GM19463 (cell line): ENCODE measurements at regions not wholly inside any gene's neighbourhood (a gene's known extent, or its start where the extent isn't known, plus 50 kb on each side); places are given as distances from the start of the nearest gene placed in this dataset.

Source experiments
- ATAC-seq: cut with Tn5 transposase; IDR thresholded peaks from one replicate; pipeline ENCODE4 v1.9.1; 2021; ENCODE audit warnings: mild to moderate bottlenecking, moderate library complexity; ENCODE audit not compliant: unreplicated experiment

GRCh38 chr6:81694855-81695254 is 57.6 kb downstream of the TENT5A start:
- no peak for ATAC-seq

GRCh38 chr6:81694207-81694606 is 58.3 kb downstream of the TENT5A start:
- ATAC-seq: no peak

DNA sequence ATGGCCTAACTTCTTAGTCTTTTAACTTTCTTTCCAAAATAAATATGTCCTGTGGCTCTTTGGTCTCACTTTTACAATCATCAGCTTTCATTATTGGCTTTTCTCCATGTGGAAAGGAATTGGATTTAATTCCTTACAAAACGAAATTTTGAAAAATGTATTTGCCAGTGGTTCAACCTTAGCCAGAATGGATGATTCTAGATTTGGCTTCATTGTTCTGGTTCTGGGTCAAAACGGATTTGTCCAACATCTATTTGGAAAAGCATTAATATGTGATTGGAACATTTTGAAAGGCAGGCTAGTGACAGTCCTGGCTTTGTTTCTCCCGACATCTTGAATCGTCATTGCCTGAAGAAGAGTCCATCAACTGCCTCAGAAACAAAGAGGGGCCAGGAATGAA is 59.2 kb downstream of the TENT5A start:
- no peak for ATAC-seq

DNA sequence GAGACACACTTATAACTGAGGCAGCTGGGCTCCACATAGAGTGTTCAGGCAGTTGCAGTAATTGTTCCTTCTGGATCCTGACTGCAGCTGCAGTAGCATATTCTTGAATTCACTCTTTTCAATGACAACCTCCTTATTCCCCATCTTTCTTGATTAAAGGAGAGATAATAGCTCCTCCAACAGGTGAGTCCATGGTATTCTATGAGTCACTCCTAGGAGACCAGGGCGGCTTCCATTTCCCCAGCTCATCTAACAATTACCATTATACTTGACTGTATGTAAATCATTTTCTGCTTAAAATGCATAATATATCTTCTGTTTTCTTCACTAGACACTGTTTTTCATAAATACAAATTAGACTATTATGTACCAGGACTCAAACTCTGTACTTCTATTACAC is 62.4 kb downstream of the TENT5A start:
- ATAC-seq: no peak

DNA sequence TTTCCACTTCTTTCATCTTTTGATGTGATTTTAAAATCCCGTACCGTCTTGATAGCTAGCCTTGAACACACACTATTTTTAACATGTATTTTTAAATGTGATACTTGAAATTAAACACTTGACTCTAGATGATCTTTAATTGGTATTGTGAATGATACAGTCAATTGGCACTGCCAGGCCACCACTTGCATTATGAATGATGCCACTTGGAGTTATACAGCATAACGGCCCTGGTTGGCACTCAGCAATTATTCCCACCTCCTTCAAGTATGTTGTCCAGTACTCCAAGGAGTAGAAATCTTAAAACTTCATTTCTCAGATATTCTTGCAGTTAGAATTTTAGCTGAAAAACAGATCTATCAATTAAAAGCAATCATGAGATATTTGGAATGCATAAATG is 62.9 kb downstream of the TENT5A start:
- ATAC-seq: no peak

GRCh38 chr6:81683912-81684311 is 68.6 kb downstream of the TENT5A start:
- ATAC-seq: no peak

DNA sequence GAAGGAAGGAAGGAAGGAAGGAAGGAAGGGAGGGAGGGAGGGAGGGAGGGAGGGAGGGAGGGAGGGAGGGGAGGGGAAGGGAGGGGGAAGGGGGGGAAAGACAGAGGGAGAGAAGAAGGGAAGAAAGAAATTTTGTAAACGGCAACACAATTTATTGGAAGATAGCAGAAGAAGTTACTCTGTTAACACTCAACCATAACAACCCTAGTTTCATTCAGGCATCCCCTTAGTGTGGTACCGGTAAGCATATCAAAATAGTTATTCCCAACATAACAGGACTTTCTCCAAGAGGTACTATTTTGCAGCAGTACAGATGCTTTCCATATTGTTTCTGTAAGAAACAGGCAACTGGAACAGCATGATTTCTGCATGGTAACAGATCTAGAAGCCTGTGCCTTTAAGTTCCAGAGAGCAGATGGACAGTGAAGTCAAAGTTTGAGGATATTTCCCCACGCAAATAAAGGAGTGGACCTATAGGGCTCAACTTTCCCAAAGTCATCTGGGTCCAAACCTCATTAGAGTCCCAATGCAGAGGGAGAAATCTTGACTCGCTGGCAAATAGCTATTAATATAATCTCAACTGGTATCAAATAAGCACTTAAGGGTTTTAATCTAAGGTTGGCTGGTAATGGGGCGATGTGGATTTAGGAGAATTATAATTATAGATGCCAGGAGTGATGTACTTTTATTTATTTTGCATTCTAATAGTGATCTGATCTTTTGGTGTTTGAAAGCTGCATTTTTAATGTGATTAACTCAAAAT is 69.4 kb downstream of the TENT5A start:
- no peak for ATAC-seq

- ATAC-seq: no peak
Observed at GRCh38 chr6:81682235-81682795, 70.2 kb downstream of the TENT5A start.

- ATAC-seq: no peak
Observed at GRCh38 chr6:81669445-81669844, 83.0 kb downstream of the TENT5A start.

GRCh38 chr6:81668615-81669047 is 83.8 kb downstream of the TENT5A start:
- no peak for ATAC-seq

DNA sequence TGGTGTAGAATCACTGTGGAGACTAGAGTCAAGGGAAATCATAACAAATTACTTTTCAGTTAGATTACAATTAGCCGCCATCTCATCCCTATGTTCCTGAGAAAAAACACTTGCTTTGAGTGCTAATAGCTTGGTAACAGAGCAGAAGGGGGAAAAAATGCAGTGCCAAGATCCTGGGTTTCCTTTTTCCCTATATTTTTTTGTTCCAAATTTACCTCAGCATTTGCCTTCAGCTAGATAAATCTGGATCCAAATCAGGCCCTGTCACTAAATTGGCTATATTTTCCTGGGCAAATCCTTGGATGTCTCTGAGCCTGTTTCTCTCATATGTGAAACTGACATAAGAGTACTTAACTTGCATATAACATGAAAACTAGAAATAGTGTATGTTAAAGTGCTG is 86.0 kb downstream of the TENT5A start:
- ATAC-seq: no peak

DNA sequence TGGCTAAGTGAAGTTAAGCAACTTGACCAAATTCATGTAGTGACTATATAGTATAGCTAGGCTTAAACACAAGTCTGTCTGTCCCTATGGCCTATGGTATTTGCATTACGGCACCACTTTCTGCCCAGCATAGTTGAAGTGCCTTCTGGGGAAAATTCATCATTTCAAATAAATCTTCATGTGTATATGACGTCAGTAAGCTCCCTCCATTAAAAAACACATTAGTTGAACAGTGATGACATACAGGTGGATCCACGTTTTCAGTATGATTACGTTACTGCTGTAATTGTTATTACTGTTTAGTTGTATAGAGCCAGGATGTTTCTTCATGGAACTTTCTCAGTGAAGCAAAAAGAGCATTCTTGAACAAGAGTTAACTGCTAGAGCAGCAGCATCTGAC is 96.2 kb downstream of the TENT5A start:
- no peak for ATAC-seq

DNA sequence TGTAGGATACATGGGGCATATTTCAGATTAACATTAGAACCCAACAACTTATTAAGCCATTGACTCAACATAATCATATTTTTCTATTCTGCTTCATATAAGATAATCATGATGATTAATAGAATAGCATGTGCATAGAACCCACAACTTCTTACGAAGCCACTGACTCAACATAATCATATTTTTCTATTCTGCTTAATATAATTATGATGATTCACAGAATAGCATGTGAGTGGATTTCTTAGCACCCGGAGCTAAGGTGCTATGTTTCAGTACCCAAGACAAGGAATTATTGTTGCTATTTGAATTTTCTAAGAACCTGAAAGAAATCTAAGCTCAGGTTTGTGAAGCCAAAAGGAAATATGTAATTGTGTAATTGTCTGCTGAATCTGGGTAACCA is 96.8 kb downstream of the TENT5A start:
- no peak for ATAC-seq

- ATAC-seq: no peak
Observed at GRCh38 chr6:81648502-81648901, 104.0 kb downstream of the TENT5A start.

GRCh38 chr6:81643156-81643555 is 109.3 kb downstream of the TENT5A start:
- ATAC-seq: no peak

DNA sequence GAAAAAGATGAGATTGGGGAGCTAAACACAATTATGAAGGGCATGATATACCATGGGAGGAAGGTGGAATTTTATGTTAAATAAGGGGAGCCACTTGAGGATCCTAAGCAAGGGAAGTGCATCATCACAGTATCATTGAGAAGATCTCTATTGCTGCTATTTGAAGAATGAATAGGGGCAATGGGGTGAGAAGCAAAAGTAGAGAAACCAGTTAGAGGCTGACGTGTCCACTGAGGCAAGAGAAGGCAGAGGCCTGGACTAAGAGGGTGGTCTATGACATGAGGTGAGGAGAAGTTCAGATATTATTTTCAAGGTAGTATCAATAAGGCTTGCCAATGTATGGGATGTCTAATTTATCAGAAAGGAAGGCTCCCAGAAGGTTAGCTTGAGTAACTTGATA is 111.6 kb downstream of the TENT5A start:
- no peak for ATAC-seq

DNA sequence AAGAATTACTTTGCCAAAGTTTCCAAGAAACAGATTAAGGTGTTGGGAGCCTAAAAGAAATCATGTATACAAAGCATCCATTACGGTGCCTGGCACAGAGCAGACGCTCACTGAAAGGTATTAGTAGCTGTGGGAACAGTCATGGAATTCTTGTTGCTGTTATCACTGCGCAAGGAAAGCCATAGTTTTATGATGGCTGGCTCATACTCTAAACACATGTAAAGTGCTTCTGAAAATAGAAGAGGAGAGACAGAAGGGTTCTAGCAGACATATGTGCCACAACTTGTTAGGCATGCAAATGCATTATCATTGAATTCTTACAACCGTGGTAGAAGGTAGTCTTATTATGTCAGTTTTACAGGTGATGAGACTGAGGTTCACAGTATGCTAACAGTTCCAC is 112.4 kb downstream of the TENT5A start:
- no peak for ATAC-seq

DNA sequence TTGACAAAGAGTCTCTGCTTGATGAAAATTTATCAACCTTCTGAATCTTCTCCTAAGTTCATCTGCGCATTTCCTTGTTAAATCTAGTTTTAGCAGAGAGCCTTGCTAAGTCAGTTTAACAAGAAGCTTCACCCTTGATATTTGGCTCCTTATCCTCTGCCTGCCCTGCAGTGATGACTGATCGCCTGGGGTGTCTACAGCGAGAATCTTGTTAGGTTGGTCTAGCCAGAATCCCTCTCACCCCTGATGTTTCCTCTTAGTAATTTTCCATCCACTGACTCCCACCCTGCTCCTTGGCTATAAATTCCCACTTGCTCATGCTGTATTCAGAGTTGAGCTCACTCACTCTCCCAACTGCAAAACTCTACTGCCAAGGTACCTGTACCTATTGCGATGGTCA is 114.1 kb downstream of the TENT5A start:
- ATAC-seq: no peak

DNA sequence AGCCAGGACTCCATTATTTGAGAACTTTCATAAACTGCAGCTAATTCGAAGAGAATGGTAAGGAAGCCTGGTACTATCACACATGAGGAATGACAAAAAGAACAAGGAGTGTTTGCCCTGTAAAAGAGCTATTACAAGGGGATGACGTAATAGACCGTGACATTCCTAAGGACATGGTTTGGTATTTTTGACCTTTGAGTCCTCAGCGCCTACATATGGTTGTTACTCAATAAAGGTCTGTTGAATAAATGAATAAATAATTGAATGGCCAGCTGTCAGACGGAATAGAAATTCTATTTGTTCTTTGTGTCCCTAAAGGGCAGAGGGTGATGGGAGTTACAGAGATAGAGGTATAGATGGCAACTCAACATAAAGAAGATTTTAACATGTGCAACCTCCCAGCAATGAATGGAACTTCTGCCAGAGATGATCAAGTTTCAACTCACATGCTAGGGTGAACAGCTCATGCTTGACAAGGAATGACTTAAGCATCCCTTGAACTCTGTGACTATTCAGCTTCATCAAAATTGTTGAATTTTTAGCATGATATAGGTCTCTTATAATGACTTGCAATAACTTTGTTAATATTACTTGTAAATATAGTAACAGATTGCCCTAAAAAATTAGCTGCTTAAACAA is 115.4 kb downstream of the TENT5A start:
- no peak for ATAC-seq

DNA sequence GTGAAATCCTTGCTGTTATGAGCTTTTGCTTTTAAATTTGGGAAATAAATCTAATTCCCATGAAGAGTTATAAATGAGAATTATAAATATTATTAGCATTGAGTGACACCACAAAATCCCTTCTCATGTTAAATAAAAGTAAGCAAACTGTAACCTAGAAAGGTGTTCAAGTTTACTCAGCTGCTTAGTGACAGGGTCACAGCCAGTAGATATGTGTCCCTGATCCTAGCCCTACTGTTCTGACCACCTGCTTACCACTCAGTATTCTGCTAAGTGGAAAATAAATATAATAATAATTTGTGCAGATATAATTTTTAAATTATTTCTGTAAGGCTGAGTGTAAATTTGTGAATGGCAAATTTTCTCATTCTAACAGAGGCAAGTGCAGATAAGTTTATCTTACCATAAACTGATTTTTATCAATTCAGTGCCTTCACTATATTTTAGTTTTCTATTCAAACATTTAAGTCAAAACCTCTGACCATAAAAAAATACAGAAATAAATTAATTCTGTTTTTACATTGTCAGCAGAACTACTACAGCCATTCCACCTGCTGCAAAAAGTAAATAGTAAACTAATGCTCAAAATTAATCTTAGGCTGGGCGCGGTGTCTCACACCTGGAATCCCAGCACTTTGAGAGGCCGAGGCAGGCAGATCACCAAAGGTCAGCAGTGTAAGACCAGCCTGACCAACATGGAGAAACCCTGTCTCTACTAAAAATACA is 118.2 kb downstream of the TENT5A start:
- no peak for ATAC-seq

GRCh38 chr6:81633391-81633790 is 119.1 kb downstream of the TENT5A start:
- ATAC-seq: no peak

DNA sequence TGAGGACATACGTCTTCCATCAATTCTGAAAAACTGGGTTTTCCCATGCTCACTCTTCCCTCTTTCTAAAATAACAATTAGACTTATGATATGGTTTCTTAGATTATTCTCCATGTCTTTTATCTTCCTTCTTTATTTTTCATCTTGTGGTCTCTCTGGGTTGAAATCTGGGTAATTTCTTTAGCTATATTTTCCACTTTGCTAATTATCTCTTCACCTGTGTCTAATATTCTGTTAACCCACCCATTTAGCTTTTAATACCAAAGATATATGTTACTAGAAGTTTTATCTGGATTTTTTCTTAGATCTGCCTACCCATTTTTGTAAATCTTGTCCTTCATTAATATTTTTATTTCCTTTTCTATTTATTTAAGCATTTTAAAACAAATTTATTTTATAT is 121.8 kb downstream of the TENT5A start:
- no peak for ATAC-seq
